Uterus (tissue), 3 donors: ENCODE measurements at regions not wholly inside any gene's neighbourhood (a gene's known extent, or its start where the extent isn't known, plus 50 kb on each side); places are given as distances from the start of the nearest gene placed in this dataset.
"Not testable (repeated sequence)": the region's sequence is repeated elsewhere in the genome, so short reads cannot be mapped to it uniquely, and the experiment has no call there.

Source experiments
- DNase-seq, 2 donors: peaks; one replicate each; pipeline ENCODE4 v3.0.0-alpha.2; 2019 to 2020
- H3K27ac ChIP-seq, 2 donors: fragments of 200-600 bp; sonication (generic); 1 replicate in 1 of 2; 2 replicates in 1 of 2; pipeline ENCODE4 v1.5.1; 2016 to 2018
- H3K27me3 ChIP-seq, 2 donors: fragments of 200-600 bp; sonication (generic); one replicate each; pipeline ENCODE4 v1.5.1; 2018 to 2019; ENCODE audit warnings: control low read depth in 1 of 2
- H3K36me3 ChIP-seq, 2 donors: fragments of 200-600 bp; sonication (generic); one replicate each; pipeline ENCODE4 v1.5.1; 2019; ENCODE audit warnings: control low read depth in 1 of 2
- H3K4me1 ChIP-seq, 2 donors: fragments of 200-600 bp; sonication (generic); one replicate each; pipeline ENCODE4 v1.5.1; 2018 to 2019; ENCODE audit warnings: control low read depth in 1 of 2
- H3K4me3 ChIP-seq, 2 donors: fragments of 200-600 bp; sonication (generic); 1 replicate in 1 of 2; 2 replicates in 1 of 2; pipeline ENCODE4 v1.5.1; 2018 to 2019; ENCODE audit warnings: mild to moderate bottlenecking in 1 of 2
- H3K9me3 ChIP-seq, 2 donors: fragments of 200-600 bp; sonication (generic); one replicate each; pipeline ENCODE4 v1.5.1; 2019; ENCODE audit warnings: control low read depth in 1 of 2
- POLR2A ChIP-seq, 2 donors: fragments of 450-650 bp; IDR thresholded peaks; one replicate each; pipeline ENCODE4 v1.6.1; 2016; ENCODE audit warnings: antibody characterized with exemption in 2 of 2, mild to moderate bottlenecking in 1 of 2, moderate library complexity in 1 of 2
- intact Hi-C: fragments of 100-400 bp; cut with DNase I; formaldehyde crosslinking; loops from one replicate; pipeline ENCODE4 v1.15.1; 2023; ENCODE audit warnings: low total_unique reads
- TF ChIP-seq, protein P1 (sequence below), 4 experiments: fragments of 200-600 bp in 2 of 4; fragments of 450-650 bp in 2 of 4; sonication (generic) in 2 of 4; IDR thresholded peaks; one replicate each; pipeline ENCODE4 v1.5.1; 2016 to 2019; ENCODE audit warnings: antibody characterized with exemption in 4 of 4, mild to moderate bottlenecking in 2 of 4, moderate library complexity in 1 of 4
- donor health status: DM: yes; HTN: yes; CAD: no.

DNA sequence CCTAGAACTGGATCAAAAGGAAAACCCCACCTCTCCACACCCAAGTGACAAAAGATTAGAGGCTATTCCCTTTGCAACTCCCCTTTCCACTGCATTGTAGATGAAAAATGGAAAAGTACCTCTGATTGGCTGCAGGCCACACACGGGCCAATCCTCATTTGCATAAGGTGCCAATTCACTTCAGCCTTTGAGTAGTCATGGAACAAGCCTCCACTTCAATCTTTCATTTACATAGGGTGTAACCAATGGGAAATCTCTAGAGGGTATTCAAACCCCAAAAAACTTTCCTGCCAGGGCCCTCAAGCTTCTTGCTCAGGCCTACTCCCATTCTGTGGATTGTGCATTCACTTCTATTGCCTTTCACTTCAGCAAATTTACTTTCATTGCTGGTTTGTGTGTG lies 122.3 kb upstream of the KCND3 start:
- H3K27me3 ChIP-seq: no peaks in the 10 kb centered on the region
- no peaks in the 10 kb centered on the region for H3K4me1 ChIP-seq
- H3K9me3 ChIP-seq: no peaks in the 10 kb centered on the region
- H3K4me3 ChIP-seq: no peak overlapping the region
- no peaks in the 10 kb centered on the region for H3K36me3 ChIP-seq
- intact Hi-C loops: no loop called here
- no peak for TF ChIP-seq POLR2A (IDR thresholded peaks at IDR 0.05)
- TF ChIP-seq, protein P1, sequence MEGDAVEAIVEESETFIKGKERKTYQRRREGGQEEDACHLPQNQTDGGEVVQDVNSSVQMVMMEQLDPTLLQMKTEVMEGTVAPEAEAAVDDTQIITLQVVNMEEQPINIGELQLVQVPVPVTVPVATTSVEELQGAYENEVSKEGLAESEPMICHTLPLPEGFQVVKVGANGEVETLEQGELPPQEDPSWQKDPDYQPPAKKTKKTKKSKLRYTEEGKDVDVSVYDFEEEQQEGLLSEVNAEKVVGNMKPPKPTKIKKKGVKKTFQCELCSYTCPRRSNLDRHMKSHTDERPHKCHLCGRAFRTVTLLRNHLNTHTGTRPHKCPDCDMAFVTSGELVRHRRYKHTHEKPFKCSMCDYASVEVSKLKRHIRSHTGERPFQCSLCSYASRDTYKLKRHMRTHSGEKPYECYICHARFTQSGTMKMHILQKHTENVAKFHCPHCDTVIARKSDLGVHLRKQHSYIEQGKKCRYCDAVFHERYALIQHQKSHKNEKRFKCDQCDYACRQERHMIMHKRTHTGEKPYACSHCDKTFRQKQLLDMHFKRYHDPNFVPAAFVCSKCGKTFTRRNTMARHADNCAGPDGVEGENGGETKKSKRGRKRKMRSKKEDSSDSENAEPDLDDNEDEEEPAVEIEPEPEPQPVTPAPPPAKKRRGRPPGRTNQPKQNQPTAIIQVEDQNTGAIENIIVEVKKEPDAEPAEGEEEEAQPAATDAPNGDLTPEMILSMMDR (IDR thresholded peaks at IDR 0.05): no peak
- DNase-seq: no peak
- no peak overlapping the region for H3K27ac ChIP-seq

DNA sequence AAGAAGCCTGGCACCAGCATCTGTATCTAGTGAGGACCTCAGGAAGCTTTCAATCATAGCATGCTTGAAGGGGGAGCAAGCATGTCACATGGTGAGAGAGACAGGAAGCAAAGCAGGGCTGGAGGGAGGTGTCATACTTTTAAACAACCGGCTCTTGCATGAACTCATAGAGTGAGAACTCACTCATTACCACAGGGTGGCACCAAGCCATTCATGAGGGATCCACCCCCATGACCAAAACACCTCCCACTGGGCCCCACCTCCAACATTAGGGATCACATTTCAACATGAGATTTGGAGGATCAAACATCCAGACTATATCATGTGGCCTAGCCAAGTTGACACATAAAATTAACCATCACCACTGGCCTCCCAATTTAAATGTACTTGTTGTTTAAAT lies 125.1 kb upstream of the KCND3 start:
- Histone ChIP-seq H3K36me3 (no peaks in the 10 kb centered on the region), H3K4me1 (no peaks in the 10 kb centered on the region), H3K27me3 (no peaks in the 10 kb centered on the region), H3K27ac (no peak overlapping the region), H3K4me3 (no peak overlapping the region), H3K9me3 (no peaks in the 10 kb centered on the region)
- DNase-seq: no peak
- intact Hi-C loops: no loop called here
- no peak for TF ChIP-seq POLR2A (IDR thresholded peaks at IDR 0.05)
- TF ChIP-seq, protein P1 (IDR thresholded peaks at IDR 0.05): no peak

DNA sequence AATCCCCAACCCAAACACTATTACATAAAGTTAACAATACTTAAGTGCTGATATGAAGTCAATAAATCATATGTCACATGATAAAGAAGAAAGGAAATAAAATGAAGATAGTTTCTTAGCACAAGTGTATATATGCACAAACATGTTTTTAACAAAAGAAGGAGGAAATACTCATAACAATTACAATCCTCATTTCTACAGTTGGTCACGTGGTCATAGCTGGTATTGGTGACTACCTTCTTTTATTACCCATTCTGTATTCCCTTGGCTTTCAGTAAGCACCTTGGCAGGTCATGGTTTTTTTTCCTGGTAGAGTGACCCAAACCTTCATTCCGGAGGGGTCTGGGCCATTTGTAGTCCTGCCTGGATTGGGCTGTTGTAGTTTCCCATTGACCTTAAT lies 137.1 kb upstream of the KCND3 start:
- Histone ChIP-seq H3K27ac (no peak overlapping the region), H3K4me1 (no peaks in the 10 kb centered on the region), H3K9me3 (no peaks in the 10 kb centered on the region), H3K27me3 (no peaks in the 10 kb centered on the region), H3K4me3 (no peak overlapping the region), H3K36me3 (no peaks in the 10 kb centered on the region)
- TF ChIP-seq POLR2A (IDR thresholded peaks at IDR 0.05): no peak
- TF ChIP-seq, protein P1 (IDR thresholded peaks at IDR 0.05): no peak
- intact Hi-C loops: no loop called here
- DNase-seq: no peak

DNA sequence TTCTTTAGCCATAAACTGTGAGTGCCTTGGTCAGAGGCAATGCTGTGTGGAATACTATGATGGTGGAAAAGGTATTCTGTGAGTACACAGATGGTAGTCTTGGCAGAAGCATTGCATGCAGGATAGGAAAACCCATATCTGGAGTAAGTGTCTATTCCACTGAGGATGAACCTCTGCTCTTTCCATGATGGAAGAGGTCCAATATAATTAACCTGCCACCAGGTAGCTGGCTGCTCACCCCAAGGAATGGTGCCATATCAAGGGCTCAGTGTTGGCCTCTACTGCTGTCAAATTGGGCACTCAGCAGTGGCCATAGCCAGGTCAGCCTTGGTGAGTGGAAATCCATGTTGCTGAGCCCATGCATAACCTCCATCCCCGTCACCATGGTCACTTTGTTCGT lies 138.1 kb upstream of the KCND3 start:
- H3K27ac ChIP-seq, H3K9me3 ChIP-seq, H3K4me3 ChIP-seq, H3K4me1 ChIP-seq, DNase-seq, intact Hi-C loops, H3K27me3 ChIP-seq, H3K36me3 ChIP-seq: not testable (repeated sequence)

DNA sequence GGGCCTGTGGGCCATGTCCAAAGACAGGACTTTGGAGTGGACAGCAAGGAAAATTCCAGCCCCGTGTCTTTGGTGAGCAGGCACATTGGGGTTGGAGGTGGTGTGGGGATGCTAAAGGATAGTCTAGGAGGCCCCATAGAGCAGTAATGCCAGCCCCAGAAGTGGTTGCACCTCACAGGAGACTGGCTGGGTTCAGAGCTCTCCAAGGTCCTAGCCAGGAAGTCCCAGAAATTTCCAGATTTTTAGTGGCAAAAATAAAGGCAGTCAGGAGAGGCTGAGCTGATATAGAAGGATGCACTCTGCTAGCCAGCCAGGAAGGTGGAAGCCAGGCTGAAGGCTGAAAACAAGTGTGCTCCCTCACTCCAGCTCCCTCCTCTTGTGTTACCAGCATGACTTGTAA lies 144.0 kb upstream of the KCND3 start:
- TF ChIP-seq, protein P1 (IDR thresholded peaks at IDR 0.05): no peak
- TF ChIP-seq POLR2A (IDR thresholded peaks at IDR 0.05): no peak
- DNase-seq: no peak
- intact Hi-C loops: no loop called here
- Histone ChIP-seq H3K27ac (no peak overlapping the region), H3K4me1 (no peaks in the 10 kb centered on the region), H3K4me3 (no peak overlapping the region), H3K36me3 (no peaks in the 10 kb centered on the region), H3K9me3 (no peaks in the 10 kb centered on the region), H3K27me3 (no peaks in the 10 kb centered on the region)

DNA sequence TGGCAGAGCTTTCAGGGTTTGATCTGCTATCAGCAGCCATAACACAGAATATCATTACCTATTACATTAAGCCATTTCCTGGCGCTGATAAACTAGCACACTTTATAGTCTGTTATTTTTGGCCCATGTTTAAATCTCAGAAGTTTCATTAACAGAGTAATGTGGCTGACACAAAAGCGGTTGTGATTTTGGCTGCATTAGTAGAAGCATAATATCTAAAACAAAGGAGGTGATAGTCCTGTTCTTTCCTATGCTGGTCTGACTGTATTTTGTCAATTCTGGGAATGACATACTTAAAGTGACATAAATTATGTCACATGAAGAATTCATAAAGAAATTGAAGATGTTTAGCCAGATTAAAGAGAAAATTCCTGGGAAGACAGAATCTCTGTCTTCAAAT lies 151.3 kb upstream of the KCND3 start:
- H3K9me3 ChIP-seq: no peaks in the 10 kb centered on the region
- TF ChIP-seq, protein P1 (IDR thresholded peaks at IDR 0.05): no peak
- no peak for TF ChIP-seq POLR2A (IDR thresholded peaks at IDR 0.05)
- DNase-seq: no peak

More for the DNA sequence above, 151.3 kb upstream of the KCND3 start:
- no peak overlapping the region for H3K4me3 ChIP-seq
- intact Hi-C loops: no loop called here
- H3K4me1 ChIP-seq: no peaks in the 10 kb centered on the region
- no peaks in the 10 kb centered on the region for H3K27me3 ChIP-seq
- H3K36me3 ChIP-seq: no peaks in the 10 kb centered on the region
- no peak overlapping the region for H3K27ac ChIP-seq
